GM18505 (cell line): ENCODE measurements at regions not wholly inside any gene's neighbourhood (a gene's known extent, or its start where the extent isn't known, plus 50 kb on each side); places are given as distances from the start of the nearest gene placed in this dataset.

Source experiments
- ATAC-seq: cut with Tn5 transposase; IDR thresholded peaks from one replicate; pipeline ENCODE4 v1.9.1; 2021; ENCODE audit not compliant: unreplicated experiment
- POLR2A ChIP-seq: IDR thresholded peaks from 4 replicates; pipeline ENCODE4 v1.6.1; 2011; ENCODE audit warnings: borderline replicate concordance; ENCODE audit not compliant: insufficient read depth, insufficient read length; ENCODE audit errors: extremely low read depth

GRCh38 chr12:104846056-104846767 is 111.9 kb downstream of the SLC41A2 start:
- no peak for TF ChIP-seq POLR2A
- no peak for ATAC-seq

GRCh38 chr12:104844123-104844522 is 114.0 kb downstream of the SLC41A2 start:
- no peak for TF ChIP-seq POLR2A
- ATAC-seq: no peak

- TF ChIP-seq POLR2A: no peak
- ATAC-seq: no peak
These were observed 117.8 kb downstream of the SLC41A2 start for GRCh38 chr12:104840262-104840661.

GRCh38 chr12:104835317-104835716 is 122.8 kb downstream of the SLC41A2 start:
- ATAC-seq: no peak
- TF ChIP-seq POLR2A: no peak

- ATAC-seq: no peak
- no peak for TF ChIP-seq POLR2A
These were observed 123.5 kb downstream of the SLC41A2 start for GRCh38 chr12:104834607-104835006.

- no peak for ATAC-seq
- no peak for TF ChIP-seq POLR2A
These were observed 124.3 kb downstream of the SLC41A2 start for GRCh38 chr12:104833756-104834155.

GRCh38 chr12:104828015-104828414 is 130.1 kb downstream of the SLC41A2 start:
- TF ChIP-seq POLR2A: no peak
- no peak for ATAC-seq

GRCh38 chr12:104827587-104827986 is 130.5 kb downstream of the SLC41A2 start:
- TF ChIP-seq POLR2A: no peak
- ATAC-seq: no peak

- no peak for TF ChIP-seq POLR2A
- ATAC-seq: no peak
These were observed 132.7 kb downstream of the SLC41A2 start for GRCh38 chr12:104825408-104825807.

- ATAC-seq: no peak
- no peak for TF ChIP-seq POLR2A
These were observed 134.1 kb downstream of the SLC41A2 start for GRCh38 chr12:104823985-104824461.

- no peak for TF ChIP-seq POLR2A
- ATAC-seq: no peak
These were observed 135.1 kb downstream of the SLC41A2 start for GRCh38 chr12:104822941-104823340.

- TF ChIP-seq POLR2A: no peak
- ATAC-seq: no peak
These were observed 141.1 kb downstream of the SLC41A2 start for GRCh38 chr12:104816845-104817503.

GRCh38 chr12:104815935-104816334 is 142.2 kb downstream of the SLC41A2 start:
- TF ChIP-seq POLR2A: no peak
- ATAC-seq: no peak

GRCh38 chr12:104814944-104815343 is 143.1 kb downstream of the SLC41A2 start:
- no peak for TF ChIP-seq POLR2A
- ATAC-seq: no peak
